Transverse colon (tissue), 4 donors: ENCODE measurements at regions not wholly inside any gene's neighbourhood (a gene's known extent, or its start where the extent isn't known, plus 50 kb on each side); places are given as distances from the start of the nearest gene placed in this dataset.

Experiments
- DNase-seq: peaks from one replicate; pipeline ENCODE4 v3.0.0-alpha.2; 2019
- H3K27ac ChIP-seq, 4 donors: fragments of 200-600 bp; sonication (generic); 2 replicates each; pipeline ENCODE4 v1.5.1; 2016 to 2018; ENCODE audit warnings: inconsistent platforms in 4 of 4
- H3K27me3 ChIP-seq: fragments of 200-600 bp; sonication (generic); 2 replicates; pipeline ENCODE4 v1.5.1; 2017; ENCODE audit warnings: inconsistent platforms
- H3K36me3 ChIP-seq, 4 donors: fragments of 200-600 bp; sonication (generic); 2 replicates each; pipeline ENCODE4 v1.5.1; 2017 to 2019; ENCODE audit warnings: inconsistent platforms in 4 of 4
- H3K4me1 ChIP-seq, 4 donors: fragments of 200-600 bp; sonication (generic); 2 replicates each; pipeline ENCODE4 v1.5.1; 2017 to 2020; ENCODE audit warnings: inconsistent platforms in 4 of 4
- H3K4me3 ChIP-seq, 4 donors: fragments of 200-600 bp; sonication (generic); 1 replicate in 1 of 4; 2 replicates in 3 of 4; pipeline versions ENCODE4 v1.5.1 to v1.6.1; 2017 to 2019; ENCODE audit warnings: inconsistent platforms in 4 of 4
- H3K9me3 ChIP-seq, 2 donors: fragments of 200-600 bp; sonication (generic); 2 replicates each; pipeline ENCODE4 v1.5.1; 2017 to 2019; ENCODE audit warnings: inconsistent platforms in 2 of 2
- EP300 ChIP-seq: sonication (generic); formaldehyde crosslinking; IDR thresholded peaks from one replicate; pipeline ENCODE4 v1.6.1; 2017; ENCODE audit warnings: antibody characterized with exemption, low read depth
- POLR2A ChIP-seq: fragments of 450-650 bp; IDR thresholded peaks from one replicate; pipeline ENCODE4 v1.6.1; 2016; ENCODE audit warnings: antibody characterized with exemption, mild to moderate bottlenecking, moderate library complexity
- POLR2AphosphoS5 ChIP-seq, 3 donors: sonication (generic); formaldehyde crosslinking; IDR thresholded peaks; one replicate each; pipeline ENCODE4 v1.6.1; 2016; ENCODE audit warnings: antibody characterized with exemption in 3 of 3
- WGBS, 2 donors: methylation state at CpG; one replicate each; pipeline ENCODE4 v1.1.5; 2018; ENCODE audit warnings: low coverage in 1 of 2; 5-methylcytosine and 5-hydroxymethylcytosine counted together
- in situ Hi-C, 4 donors: fragments of 200-750 bp; cut with MboI; loops; one replicate each; pipeline versions ENCODE4 v1.15.0 to v1.15.1; 2017; ENCODE audit warnings: low sequenced_read_pairs in 3 of 4, low pct_ligation_motif_present in 1 of 4, low pct_unique_long_range_greater_than_20kb in 1 of 4
- intact Hi-C: fragments of 100-400 bp; cut with DNase I; formaldehyde crosslinking; loops from one replicate; pipeline ENCODE4 v1.15.1; 2023; ENCODE audit warnings: low total_unique reads
- TF ChIP-seq, protein P1 (sequence below), 5 experiments: fragments of 200-600 bp in 3 of 5; fragments of 450-650 bp in 2 of 5; sonication (generic) in 3 of 5; IDR thresholded peaks; 1 replicate in 2 of 5; 2 replicates in 3 of 5; pipeline ENCODE4 v1.5.1; 2016 to 2017; ENCODE audit warnings: antibody characterized with exemption in 5 of 5, inconsistent platforms in 3 of 5, mild to moderate bottlenecking in 2 of 5, moderate library complexity in 1 of 5

DNA sequence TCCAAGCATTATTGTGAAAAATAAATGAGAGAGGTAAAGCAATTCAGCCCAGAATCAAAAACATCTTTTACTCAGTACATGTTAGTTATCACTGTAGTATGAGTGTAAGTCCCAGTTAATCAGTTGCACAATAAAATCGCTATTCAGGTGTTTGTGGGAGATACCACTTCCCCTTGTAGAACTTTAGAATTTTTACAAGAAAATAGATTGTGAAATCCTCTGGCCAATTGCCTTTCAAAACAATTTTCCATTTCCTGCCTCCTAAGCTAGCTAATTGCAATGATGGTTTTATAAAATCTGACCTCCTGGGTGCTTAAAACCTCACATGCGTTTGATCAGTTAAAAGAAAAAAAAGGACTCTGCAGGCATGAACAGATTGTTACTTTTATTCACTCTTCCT, 332.5 kb downstream of the PID1 start:
- TF ChIP-seq POLR2AphosphoS5 (IDR thresholded peaks at IDR 0.05) (no peak), POLR2A (no peak), EP300 (no peak)
- TF ChIP-seq, protein P1, sequence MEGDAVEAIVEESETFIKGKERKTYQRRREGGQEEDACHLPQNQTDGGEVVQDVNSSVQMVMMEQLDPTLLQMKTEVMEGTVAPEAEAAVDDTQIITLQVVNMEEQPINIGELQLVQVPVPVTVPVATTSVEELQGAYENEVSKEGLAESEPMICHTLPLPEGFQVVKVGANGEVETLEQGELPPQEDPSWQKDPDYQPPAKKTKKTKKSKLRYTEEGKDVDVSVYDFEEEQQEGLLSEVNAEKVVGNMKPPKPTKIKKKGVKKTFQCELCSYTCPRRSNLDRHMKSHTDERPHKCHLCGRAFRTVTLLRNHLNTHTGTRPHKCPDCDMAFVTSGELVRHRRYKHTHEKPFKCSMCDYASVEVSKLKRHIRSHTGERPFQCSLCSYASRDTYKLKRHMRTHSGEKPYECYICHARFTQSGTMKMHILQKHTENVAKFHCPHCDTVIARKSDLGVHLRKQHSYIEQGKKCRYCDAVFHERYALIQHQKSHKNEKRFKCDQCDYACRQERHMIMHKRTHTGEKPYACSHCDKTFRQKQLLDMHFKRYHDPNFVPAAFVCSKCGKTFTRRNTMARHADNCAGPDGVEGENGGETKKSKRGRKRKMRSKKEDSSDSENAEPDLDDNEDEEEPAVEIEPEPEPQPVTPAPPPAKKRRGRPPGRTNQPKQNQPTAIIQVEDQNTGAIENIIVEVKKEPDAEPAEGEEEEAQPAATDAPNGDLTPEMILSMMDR (IDR thresholded peaks at IDR 0.05), result no peak
- no peaks in the 10 kb centered on the region for H3K36me3 ChIP-seq
- peaks cover under 1 to 1% of the 10 kb centered on the region in 2 donors for H3K9me3 ChIP-seq
- H3K4me1 ChIP-seq, result no peaks in the 10 kb centered on the region
- no peaks in the 10 kb centered on the region for H3K27me3 ChIP-seq
- no peak overlapping the region for H3K27ac ChIP-seq
- WGBS, 2 donors, result 46 to 61% methylated on average over 2 of the region's 2 CpGs
- in situ Hi-C loops, result no loop called here
- intact Hi-C loops, result no loop called here
- H3K4me3 ChIP-seq, result no peak overlapping the region
- DNase-seq, result no peak

- WGBS, 2 donors, result 45 to 47% methylated on average over 3 of the region's 3 CpGs
- intact Hi-C loops (no loop called here), in situ Hi-C loops (no loop called here)
- TF ChIP-seq, protein P1 (IDR thresholded peaks at IDR 0.05), result no peak
- TF ChIP-seq POLR2AphosphoS5 (IDR thresholded peaks at IDR 0.05) (no peak), EP300 (no peak), POLR2A (no peak)
- H3K36me3 ChIP-seq, result no peaks in the 10 kb centered on the region
- no peak overlapping the region for H3K4me3 ChIP-seq
- no peak for DNase-seq
- H3K4me1 ChIP-seq, result no peaks in the 10 kb centered on the region
- no peaks in the 10 kb centered on the region for H3K27me3 ChIP-seq
- H3K27ac ChIP-seq, result no peak overlapping the region
- H3K9me3 ChIP-seq, result peaks cover 0 to 7% of the 10 kb centered on the region in 2 donors
Observed at GRCh38 chr2:228927028-228928010, 343.8 kb downstream of the PID1 start.

- 83 to 91% methylated on average over 4 of the region's 4 CpGs for WGBS, 2 donors
- TF ChIP-seq POLR2A (no peak), EP300 (no peak), POLR2AphosphoS5 (IDR thresholded peaks at IDR 0.05) (no peak)
- TF ChIP-seq, protein P1 (IDR thresholded peaks at IDR 0.05), result no peak
- in situ Hi-C loops, result no loop called here
Observed at GRCh38 chr2:228919808-228920207, 351.3 kb downstream of the PID1 start.

DNA sequence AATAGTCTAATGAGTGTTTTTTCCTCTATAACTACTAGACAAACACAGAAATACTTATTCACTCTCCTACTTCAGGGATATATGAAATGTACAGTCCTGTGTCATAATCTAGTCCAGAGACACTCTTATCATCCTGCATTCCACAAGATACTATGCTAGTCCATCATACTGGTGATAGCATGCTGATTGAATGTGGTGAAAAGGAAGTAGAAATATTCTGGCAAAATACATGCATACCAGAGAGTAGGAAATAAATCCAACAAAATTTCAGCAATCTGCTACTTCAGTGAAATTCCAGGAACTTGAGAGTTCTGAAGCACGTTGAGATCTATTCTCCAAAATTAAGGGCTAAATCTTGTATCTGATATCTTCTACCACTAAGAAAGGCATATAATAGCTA, 353.9 kb downstream of the PID1 start:
- TF ChIP-seq POLR2AphosphoS5 (IDR thresholded peaks at IDR 0.05) (no peak), POLR2A (no peak), EP300 (no peak)
- TF ChIP-seq, protein P1 (IDR thresholded peaks at IDR 0.05), result no peak
- no peaks in the 10 kb centered on the region for H3K9me3 ChIP-seq
- no peaks in the 10 kb centered on the region for H3K4me1 ChIP-seq
- H3K4me3 ChIP-seq, result no peak overlapping the region
- H3K36me3 ChIP-seq, result no peaks in the 10 kb centered on the region
- no peaks in the 10 kb centered on the region for H3K27me3 ChIP-seq
- intact Hi-C loops (no loop called here), in situ Hi-C loops (no loop called here)
- no peak for DNase-seq
- WGBS, 2 donors, result 40 to 47% methylated on average over 1 of the region's 1 CpG
- no peak overlapping the region for H3K27ac ChIP-seq

More at GRCh38 chr2:228919808-228920207, 351.3 kb downstream of the PID1 start:
- Histone ChIP-seq H3K9me3 (no peaks in the 10 kb centered on the region), H3K4me3 (no peak overlapping the region), H3K27ac (no peak overlapping the region), H3K27me3 (no peaks in the 10 kb centered on the region), H3K4me1 (no peaks in the 10 kb centered on the region), H3K36me3 (no peaks in the 10 kb centered on the region)
- DNase-seq, result no peak
- intact Hi-C loops, result no loop called here
